NAMALWA (cell line): ENCODE measurements at regions not wholly inside any gene's neighbourhood (a gene's known extent, or its start where the extent isn't known, plus 50 kb on each side); places are given as distances from the start of the nearest gene placed in this dataset.
A peak's percentile ranks its signal among the peaks of the same experiment; 100 is the strongest.

ENCODE experiments used
- DNase-seq: peaks from one replicate; pipeline ENCODE4 v3.0.0-alpha.2; 2015; ENCODE audit warnings: low spot score

DNA sequence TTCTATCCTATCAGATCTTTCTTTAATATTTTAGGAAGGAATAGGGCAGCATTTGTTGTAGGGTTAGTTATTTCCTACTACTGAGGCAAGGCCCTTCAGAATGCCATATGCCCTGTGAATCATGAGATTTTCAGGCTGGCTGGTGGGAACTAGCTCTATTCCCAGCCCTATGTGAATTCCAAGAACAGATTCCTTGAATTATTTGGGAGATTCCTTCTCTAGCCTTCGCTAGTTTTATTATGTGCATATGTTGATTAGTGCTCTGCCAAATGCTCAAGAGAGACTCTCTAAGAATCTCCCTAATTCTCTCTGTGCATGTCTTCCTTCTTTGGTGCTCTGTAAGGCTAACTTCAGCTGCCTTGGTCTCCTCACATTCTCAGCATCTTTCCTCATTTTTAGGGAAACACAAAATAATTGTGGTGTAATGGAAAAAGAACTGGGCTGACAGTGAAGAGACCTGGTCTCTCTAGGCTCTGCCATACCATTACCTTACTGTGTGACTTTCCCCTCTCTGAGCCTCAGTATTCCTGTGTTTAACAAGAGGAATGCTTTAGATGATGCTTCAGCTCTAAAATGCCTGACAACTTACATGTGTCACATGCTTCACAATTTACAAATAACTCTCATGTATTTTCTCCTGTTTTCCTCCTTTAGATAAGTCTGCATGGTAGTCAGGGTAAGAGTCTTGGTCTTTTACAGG lies 79.7 kb downstream of the VMA21 start:
- DNase-seq = no peak

GRCh38 chrX:151478058-151478457 lies 81.1 kb downstream of the VMA21 start:
- no peak for DNase-seq

DNA sequence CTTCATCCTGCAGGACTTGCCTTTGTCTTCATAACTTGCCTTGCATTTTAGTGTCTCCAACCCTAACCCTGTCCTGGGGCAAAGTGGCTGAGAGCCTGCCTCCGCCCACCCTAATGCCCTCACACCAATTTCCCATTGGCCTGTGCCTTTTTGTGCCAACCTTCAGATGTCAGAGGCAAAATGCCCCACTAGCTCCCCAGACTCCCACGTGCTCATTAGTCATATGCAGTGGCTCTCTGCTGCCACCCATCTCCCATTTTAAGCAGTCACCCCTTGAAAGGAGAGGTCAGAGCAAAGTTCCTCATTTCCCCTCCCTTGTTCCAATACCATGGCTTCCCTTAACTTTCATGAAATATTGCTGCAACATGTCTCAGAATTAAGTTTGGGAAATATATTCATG lies 74.8 kb upstream of the PASD1 start:
- peak; percentile 43 for DNase-seq

- peak; percentile 42 for DNase-seq
These were observed 57.7 kb upstream of the PASD1 start for GRCh38 chrX:151505796-151506195.

GRCh38 chrX:151510203-151510602 lies 53.3 kb upstream of the PASD1 start:
- no peak for DNase-seq

DNA sequence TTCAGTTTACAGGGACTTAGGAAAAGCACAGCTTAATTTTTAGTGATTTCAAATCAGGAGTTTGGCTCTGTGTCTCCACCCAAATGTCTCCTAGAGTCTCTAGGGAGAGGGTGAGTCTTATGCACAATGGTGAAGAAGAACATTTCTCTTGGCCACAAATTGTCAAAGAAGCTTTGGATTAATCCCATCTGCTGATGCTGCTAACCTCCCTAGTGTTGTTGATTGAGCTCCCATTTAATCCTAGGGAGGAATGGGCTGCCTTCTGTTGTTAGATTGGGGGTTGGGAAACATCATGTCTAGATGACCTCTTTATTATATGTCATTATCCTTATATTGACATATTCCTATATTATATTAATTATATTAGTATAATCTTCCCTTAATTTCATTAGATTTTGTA lies 50.0 kb upstream of the PASD1 start:
- DNase-seq = no peak
